ENCODE measurements at regions not wholly inside any gene's neighbourhood (a gene's known extent, or its start where the extent isn't known, plus 50 kb on each side); places are given as distances from the start of the nearest gene placed in this dataset.
"Not testable (repeated sequence)": the region's sequence is repeated elsewhere in the genome, so short reads cannot be mapped to it uniquely, and the experiment has no call there.

DNA sequence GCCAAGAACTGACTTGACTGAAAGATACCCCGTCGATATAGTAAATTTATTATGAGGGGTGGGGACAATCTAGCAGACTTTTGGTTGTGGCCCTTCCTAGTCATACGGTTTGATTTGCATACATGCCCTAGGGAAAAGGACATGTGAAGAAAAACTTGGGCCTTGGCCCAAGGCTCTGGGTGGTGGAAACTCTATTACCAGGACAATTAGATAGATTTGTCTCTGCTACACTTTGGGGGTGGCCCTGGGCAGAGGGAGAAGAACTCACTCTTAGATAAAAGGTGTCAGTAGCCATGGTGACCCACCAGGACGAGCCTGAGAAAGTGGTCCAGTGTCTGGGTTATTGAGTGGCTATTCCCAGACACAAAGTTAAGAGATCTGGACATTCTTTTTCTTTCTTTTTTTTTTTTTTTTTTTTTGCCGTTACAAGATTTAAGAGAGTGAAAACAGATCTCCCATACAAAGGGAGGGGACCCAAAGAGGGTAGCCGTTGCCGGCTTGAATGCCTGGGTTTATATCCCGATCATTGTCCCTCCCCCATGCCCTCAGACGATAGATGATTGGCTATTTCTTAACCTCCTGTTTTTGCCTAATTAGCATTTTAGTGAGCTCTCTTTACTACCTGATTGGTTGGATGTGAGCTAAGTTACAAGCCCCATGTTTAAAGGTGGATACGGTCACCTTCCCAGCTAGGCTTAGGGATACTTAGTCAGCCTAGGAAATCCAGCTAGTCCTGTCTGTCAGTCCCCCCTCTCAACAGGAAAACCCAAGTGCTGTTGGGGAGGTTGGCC, 96.4 kb upstream of the SMAD3 start:
- H3K9me3 ChIP-seq (ENCODE audit: control insufficient read depth in 1 of 2, insufficient read depth in 1 of 2, low read depth in 1 of 2, low read length in 2 of 2): no peaks in the 10 kb centered on the region
- no peaks in the 10 kb centered on the region for H3K4me1 ChIP-seq (ENCODE audit: control insufficient read depth in 1 of 2, insufficient read depth in 2 of 2, low read length in 2 of 2)
- H3K27me3 ChIP-seq (ENCODE audit: insufficient read depth, low read length): no peaks in the 10 kb centered on the region
- BruUV-seq (replicated peaks): TSS peak; percentile 54
- no peak overlapping the region for H3K9ac ChIP-seq (ENCODE audit: low read length)
- no peaks in the 10 kb centered on the region for H3K79me2 ChIP-seq (ENCODE audit: insufficient read depth, low read length)
- ChIA-PET CTCF (no interaction called here), POLR2A (no interaction called here), RAD21 (ENCODE audit: low non-redundant PET in 1 of 2, low total read pairs in 2 of 2, uncharacterized antibody in 2 of 2, unreplicated experiment in 2 of 2) (no interaction called here)
- DNase-seq (ENCODE audit: low read depth, low spot score) (no peak), ATAC-seq (no peak)
- no peaks in the 10 kb centered on the region for H3K36me3 ChIP-seq (ENCODE audit: control insufficient read depth in 1 of 2, insufficient read depth in 2 of 2, low read length in 2 of 2)
- no peaks in the 10 kb centered on the region for H3K9me2 ChIP-seq (ENCODE audit: insufficient read depth)
- H3K4me3 ChIP-seq (replicated peaks in 1 of 2; ENCODE audit: low read depth in 1 of 2, low read length in 2 of 2): no peak overlapping the region
- H2AFZ ChIP-seq (ENCODE audit: low read depth, low read length, poor library complexity, severe bottlenecking): no peak overlapping the region
- H4K20me1 ChIP-seq (ENCODE audit: insufficient read depth): no peaks in the 10 kb centered on the region
- TF ChIP-seq EZH2 (IDR thresholded peaks at IDR 0.05) (no peak), SRF (IDR thresholded peaks at IDR 0.05; ENCODE audit: low read depth) (no peak), RAD21 (IDR thresholded peaks at IDR 0.05; ENCODE audit: low read depth) (no peak), JUND (IDR thresholded peaks at IDR 0.05) (no peak), POLR2AphosphoS5 (IDR thresholded peaks at IDR 0.05; ENCODE audit: low read depth, low read length) (no peak), TCF7L2 (IDR thresholded peaks at IDR 0.05; ENCODE audit: borderline replicate concordance, extremely low read depth, insufficient read depth, insufficient read length) (no peak), ZFX (IDR thresholded peaks at IDR 0.05) (no peak), SIN3A (IDR thresholded peaks at IDR 0.05; ENCODE audit: low read depth) (no peak), CEBPB (IDR thresholded peaks at IDR 0.05; ENCODE audit: low read depth) (no peak), EZH2phosphoT487 (IDR thresholded peaks at IDR 0.05; ENCODE audit: borderline replicate concordance) (no peak)
- TF ChIP-seq, protein P1, sequence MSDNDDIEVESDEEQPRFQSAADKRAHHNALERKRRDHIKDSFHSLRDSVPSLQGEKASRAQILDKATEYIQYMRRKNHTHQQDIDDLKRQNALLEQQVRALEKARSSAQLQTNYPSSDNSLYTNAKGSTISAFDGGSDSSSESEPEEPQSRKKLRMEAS (IDR thresholded peaks at IDR 0.05): no peak
- TF ChIP-seq, protein P2, sequence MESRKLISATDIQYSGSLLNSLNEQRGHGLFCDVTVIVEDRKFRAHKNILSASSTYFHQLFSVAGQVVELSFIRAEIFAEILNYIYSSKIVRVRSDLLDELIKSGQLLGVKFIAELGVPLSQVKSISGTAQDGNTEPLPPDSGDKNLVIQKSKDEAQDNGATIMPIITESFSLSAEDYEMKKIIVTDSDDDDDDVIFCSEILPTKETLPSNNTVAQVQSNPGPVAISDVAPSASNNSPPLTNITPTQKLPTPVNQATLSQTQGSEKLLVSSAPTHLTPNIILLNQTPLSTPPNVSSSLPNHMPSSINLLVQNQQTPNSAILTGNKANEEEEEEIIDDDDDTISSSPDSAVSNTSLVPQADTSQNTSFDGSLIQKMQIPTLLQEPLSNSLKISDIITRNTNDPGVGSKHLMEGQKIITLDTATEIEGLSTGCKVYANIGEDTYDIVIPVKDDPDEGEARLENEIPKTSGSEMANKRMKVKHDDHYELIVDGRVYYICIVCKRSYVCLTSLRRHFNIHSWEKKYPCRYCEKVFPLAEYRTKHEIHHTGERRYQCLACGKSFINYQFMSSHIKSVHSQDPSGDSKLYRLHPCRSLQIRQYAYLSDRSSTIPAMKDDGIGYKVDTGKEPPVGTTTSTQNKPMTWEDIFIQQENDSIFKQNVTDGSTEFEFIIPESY (IDR thresholded peaks at IDR 0.05; ENCODE audit: extremely low read depth, insufficient replicate concordance, low read length): no peak
- TF ChIP-seq, protein P3, sequence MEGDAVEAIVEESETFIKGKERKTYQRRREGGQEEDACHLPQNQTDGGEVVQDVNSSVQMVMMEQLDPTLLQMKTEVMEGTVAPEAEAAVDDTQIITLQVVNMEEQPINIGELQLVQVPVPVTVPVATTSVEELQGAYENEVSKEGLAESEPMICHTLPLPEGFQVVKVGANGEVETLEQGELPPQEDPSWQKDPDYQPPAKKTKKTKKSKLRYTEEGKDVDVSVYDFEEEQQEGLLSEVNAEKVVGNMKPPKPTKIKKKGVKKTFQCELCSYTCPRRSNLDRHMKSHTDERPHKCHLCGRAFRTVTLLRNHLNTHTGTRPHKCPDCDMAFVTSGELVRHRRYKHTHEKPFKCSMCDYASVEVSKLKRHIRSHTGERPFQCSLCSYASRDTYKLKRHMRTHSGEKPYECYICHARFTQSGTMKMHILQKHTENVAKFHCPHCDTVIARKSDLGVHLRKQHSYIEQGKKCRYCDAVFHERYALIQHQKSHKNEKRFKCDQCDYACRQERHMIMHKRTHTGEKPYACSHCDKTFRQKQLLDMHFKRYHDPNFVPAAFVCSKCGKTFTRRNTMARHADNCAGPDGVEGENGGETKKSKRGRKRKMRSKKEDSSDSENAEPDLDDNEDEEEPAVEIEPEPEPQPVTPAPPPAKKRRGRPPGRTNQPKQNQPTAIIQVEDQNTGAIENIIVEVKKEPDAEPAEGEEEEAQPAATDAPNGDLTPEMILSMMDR (IDR thresholded peaks at IDR 0.05 in 2 of 3, conservative IDR thresholded peaks at IDR 0.05 in 1 of 3; ENCODE audit: borderline replicate concordance in 1 of 3, insufficient read depth in 1 of 3, low read depth in 2 of 3, low read length in 2 of 3): no peak
- TF ChIP-seq, protein P4, sequence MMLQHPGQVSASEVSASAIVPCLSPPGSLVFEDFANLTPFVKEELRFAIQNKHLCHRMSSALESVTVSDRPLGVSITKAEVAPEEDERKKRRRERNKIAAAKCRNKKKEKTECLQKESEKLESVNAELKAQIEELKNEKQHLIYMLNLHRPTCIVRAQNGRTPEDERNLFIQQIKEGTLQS (IDR thresholded peaks at IDR 0.05): no peak
- no peak overlapping the region for H3K4me2 ChIP-seq (ENCODE audit: low read length)
- intact Hi-C loops (cut with micrococcal nuclease): loop anchor here (5.0 kb wide), 1 partner anchor 98 kb away; the partner anchor contains the start of gene SMAD3
- no peak overlapping the region for H3K27ac ChIP-seq (ENCODE audit: low read depth, low read length)

DNA sequence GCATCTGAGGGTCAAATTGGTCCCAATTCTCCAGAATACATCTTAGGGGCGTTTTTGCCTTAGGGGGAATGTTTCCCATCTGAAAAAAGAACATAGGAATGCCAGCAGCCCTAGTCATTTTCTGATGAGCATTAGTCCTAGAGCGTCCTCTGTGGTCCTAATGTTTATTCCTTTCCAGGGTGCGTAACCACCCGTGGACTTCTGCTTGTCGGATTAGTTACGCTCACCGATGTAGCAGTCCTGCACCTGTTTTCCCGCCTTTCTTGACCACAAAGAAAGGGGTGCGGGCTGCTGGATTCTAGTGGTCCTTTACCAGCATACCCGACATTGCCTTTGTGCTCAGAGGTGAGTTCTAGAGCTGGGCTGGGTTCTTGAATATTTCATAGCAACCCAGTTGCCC, 91.3 kb upstream of the SMAD3 start:
- RAD21 ChIA-PET (ENCODE audit: low non-redundant PET in 1 of 2, low total read pairs in 2 of 2, uncharacterized antibody in 2 of 2, unreplicated experiment in 2 of 2); CTCF ChIA-PET; H3K4me1 ChIP-seq (ENCODE audit: control insufficient read depth in 1 of 2, insufficient read depth in 2 of 2, low read length in 2 of 2); H4K20me1 ChIP-seq (ENCODE audit: insufficient read depth); intact Hi-C loops (cut with micrococcal nuclease); BruUV-seq (replicated peaks); DNase-seq (ENCODE audit: low read depth, low spot score); H3K27ac ChIP-seq (ENCODE audit: low read depth, low read length); H3K9me2 ChIP-seq (ENCODE audit: insufficient read depth); H2AFZ ChIP-seq (ENCODE audit: low read depth, low read length, poor library complexity, severe bottlenecking); H3K9ac ChIP-seq (ENCODE audit: low read length); ATAC-seq; H3K36me3 ChIP-seq (ENCODE audit: control insufficient read depth in 1 of 2, insufficient read depth in 2 of 2, low read length in 2 of 2); H3K4me3 ChIP-seq (replicated peaks in 1 of 2; ENCODE audit: low read depth in 1 of 2, low read length in 2 of 2); POLR2A ChIA-PET; H3K27me3 ChIP-seq (ENCODE audit: insufficient read depth, low read length); H3K9me3 ChIP-seq (ENCODE audit: control insufficient read depth in 1 of 2, insufficient read depth in 1 of 2, low read depth in 1 of 2, low read length in 2 of 2); H3K4me2 ChIP-seq (ENCODE audit: low read length); H3K79me2 ChIP-seq (ENCODE audit: insufficient read depth, low read length): not testable (repeated sequence)
